ENCODE measurements at regions not wholly inside any gene's neighbourhood (a gene's known extent, or its start where the extent isn't known, plus 50 kb on each side); places are given as distances from the start of the nearest gene placed in this dataset.

- DNase-seq: peak; percentile 28
These were observed 119.3 kb upstream of the GJB6 start for GRCh38 chr13:20351281-20352022.

- DNase-seq: no peak
These were observed 118.7 kb upstream of the GJB6 start for GRCh38 chr13:20350819-20351218.

GRCh38 chr13:20350382-20350763 lies 118.3 kb upstream of the GJB6 start:
- DNase-seq: no peak

- no peak for DNase-seq
These were observed 117.7 kb upstream of the GJB6 start for GRCh38 chr13:20349564-20350381.

GRCh38 chr13:20348645-20349408 lies 116.7 kb upstream of the GJB6 start:
- DNase-seq: no peak

GRCh38 chr13:20348018-20348417 lies 115.9 kb upstream of the GJB6 start:
- no peak for DNase-seq

- no peak for DNase-seq
These were observed 112.8 kb upstream of the GJB6 start for GRCh38 chr13:20344836-20345490.

- DNase-seq: no peak
These were observed 110.2 kb upstream of the GJB6 start for GRCh38 chr13:20342311-20342710.

- DNase-seq: no peak
These were observed 108.6 kb upstream of the GJB6 start for GRCh38 chr13:20340759-20341171.

- DNase-seq: no peak
These were observed 108.1 kb upstream of the GJB6 start for GRCh38 chr13:20340136-20340758.

- DNase-seq: no peak
These were observed 105.9 kb upstream of the GJB6 start for GRCh38 chr13:20337884-20338551.

GRCh38 chr13:20336761-20337160 lies 104.6 kb upstream of the GJB6 start:
- no peak for DNase-seq

GRCh38 chr13:20334309-20334708 lies 102.2 kb upstream of the GJB6 start:
- DNase-seq: no peak

GRCh38 chr13:20332361-20333096 lies 100.4 kb upstream of the GJB6 start:
- peak; percentile 43 for DNase-seq

GRCh38 chr13:20331949-20332348 lies 99.8 kb upstream of the GJB6 start:
- DNase-seq: no peak

- DNase-seq: no peak
These were observed 99.3 kb upstream of the GJB6 start for GRCh38 chr13:20331419-20331818.

- no peak for DNase-seq
These were observed 94.7 kb upstream of the GJB6 start for GRCh38 chr13:20326809-20327208.

GRCh38 chr13:20326276-20326675 lies 94.2 kb upstream of the GJB6 start:
- DNase-seq: no peak

GRCh38 chr13:20320885-20321284 lies 88.8 kb upstream of the GJB6 start:
- DNase-seq: no peak

GRCh38 chr13:20313896-20314295 lies 81.8 kb upstream of the GJB6 start:
- no peak for DNase-seq

GRCh38 chr13:20312292-20312691 lies 80.2 kb upstream of the GJB6 start:
- DNase-seq: no peak
